Renal cortex interstitium (tissue), 11 donors: ENCODE measurements at regions not wholly inside any gene's neighbourhood (a gene's known extent, or its start where the extent isn't known, plus 50 kb on each side); places are given as distances from the start of the nearest gene placed in this dataset.
A peak's percentile ranks its signal among the peaks of the same experiment; 100 is the strongest.

Experiments
- DNase-seq, 11 donors: peaks; one replicate each; pipeline ENCODE4 v3.0.0-alpha.2; 2013; ENCODE audit warnings: low read depth in 9 of 11, low spot score in 4 of 11; ENCODE audit errors: extremely low read depth in 1 of 11

DNA sequence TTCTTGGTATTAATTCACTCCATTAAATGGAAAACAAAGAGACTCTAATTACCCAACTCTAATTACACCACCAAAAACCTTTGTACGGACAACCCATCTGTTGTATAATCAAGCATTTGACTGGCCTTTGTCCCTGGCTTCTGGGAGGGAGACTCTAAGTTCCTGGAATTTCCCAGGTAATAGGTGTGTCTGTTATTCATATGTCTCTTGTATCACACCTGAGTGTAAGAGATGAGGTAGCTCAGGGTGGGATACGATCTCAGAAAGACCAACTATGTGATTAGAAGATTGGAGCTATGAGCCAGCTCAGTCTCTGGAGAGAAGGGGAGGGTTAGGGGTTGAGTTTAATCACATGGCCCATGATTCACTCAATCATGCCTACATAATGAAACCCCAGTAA, 94.7 kb upstream of the PLXNC1 start:
- no peak for DNase-seq

DNA sequence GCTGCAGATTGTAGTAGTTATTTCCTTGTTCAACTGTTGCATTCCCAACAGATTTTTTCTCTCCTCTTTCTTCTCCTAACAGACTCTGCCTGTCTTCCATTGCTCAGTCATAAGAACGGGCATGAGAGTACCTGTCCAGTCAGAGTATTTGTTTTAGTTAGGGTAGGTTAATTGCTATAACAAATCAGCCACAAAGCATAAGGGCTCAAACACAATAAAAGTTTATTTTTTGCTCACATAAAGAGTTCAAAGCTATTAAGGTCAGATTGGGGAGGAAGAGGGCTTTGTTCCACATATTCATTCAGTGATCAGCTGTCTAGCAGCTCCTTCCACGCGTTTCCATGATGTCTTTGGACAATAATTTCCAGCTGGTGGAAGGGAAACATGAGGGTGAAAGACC, 92.8 kb upstream of the PLXNC1 start:
- DNase-seq, result no peak

- DNase-seq, result no peak
Measured at GRCh38 chr12:94056419-94057158, 91.8 kb upstream of the PLXNC1 start.

- DNase-seq, result no peak
Measured at GRCh38 chr12:94057262-94058151, 90.9 kb upstream of the PLXNC1 start.

DNA sequence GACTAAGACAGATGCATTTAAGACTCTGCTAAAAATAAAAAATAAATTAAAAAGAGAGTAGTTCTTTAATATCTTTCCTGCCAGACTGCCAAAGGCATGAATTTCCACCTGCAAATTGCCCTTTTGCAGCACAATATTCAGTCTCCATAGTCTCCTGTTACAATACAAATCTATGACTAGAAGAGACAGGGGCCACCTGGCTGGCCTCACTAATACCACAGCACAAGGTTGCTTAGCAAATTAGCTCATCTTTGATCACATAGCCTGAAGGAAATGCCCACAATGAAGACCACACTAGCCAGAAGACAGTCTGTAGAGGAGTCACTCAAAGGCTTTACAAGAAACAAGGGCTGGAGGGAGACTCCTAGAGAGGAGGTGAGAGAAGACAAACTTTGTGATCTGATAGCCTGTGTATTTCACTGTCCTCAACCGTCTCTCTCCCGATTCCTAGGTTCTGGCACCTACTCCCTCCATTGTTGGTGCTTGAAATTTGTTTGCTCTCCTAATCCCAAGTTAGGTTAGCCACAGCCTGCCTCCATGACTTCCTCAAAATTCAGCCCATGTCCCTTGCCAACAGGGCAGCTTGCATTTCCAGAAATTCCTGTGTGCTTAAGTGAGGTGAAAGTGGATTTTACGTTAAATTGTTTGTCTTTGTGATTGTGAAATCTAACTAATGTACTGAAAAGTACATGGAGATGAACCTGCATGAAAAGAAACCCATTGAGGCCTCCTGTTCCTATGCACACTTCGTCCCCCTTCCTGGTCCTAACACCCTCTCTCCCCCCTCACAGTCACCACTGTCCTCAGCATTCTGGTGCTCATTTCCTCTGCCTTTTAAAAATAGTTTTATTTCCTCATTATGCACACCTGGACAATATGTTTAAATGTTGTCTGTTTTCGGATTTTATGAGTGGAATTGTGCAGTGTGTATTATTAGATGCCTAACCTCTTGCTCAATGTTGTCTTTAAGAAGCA, 88.7 kb upstream of the PLXNC1 start:
- no peak for DNase-seq

DNA sequence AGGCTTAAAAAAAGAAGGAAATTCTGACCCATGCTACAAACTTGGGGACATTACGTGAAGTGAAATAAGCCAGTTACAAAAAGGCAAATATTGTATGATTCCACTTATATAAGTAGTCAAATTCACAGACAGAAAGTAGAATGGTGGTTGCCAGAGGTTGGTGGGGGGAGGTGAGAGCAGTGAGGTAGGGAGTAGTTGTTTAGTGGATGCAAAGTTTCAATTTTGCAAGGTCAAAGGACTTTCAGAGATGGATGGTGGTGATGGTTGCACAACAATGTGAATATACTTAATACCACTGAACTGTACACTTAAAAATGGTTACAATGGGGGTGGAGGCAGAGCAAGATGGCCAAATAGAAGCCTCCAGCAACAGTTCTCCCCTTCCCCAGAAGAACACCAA, 86.2 kb upstream of the PLXNC1 start:
- no peak for DNase-seq

DNA sequence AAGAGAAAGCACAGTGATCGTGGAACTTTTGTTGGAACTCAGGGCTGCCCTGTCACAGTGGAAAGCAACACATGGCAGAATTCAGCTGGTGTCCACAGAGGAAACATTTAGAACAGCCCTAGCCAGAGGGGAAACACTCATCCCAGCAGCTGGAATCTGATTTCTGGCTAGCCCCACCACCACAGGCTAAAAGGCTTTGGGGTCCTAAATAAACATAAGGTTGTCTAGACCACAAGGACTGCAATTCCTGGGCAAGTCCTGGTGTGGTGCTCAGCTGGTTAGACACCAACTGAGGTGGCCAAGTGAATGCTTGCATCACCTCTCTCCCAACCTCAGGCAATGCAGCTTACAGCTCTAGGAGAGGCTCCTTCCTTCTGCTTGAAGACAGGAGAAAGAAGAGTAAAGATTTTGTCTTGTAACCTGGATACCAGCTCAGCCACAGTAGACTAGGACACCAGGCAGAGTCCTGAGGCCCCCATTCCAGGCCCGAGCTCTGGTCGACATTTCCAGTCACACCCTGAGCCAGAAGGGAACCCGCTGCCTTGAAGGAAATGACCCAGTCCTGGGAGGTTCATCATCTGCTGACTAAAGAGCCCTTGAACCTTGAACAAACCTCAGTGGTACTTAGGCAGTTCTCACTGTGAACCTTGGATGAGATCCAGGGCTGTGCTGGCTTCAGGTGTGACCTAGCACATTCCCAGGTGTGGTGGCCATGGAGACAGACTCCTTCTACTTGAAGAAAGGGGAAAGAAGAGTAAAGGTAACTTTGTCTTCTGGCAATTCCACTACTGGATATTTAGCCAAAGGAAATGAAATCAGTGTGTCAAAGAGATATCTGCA, 85.4 kb upstream of the PLXNC1 start:
- no peak for DNase-seq

DNA sequence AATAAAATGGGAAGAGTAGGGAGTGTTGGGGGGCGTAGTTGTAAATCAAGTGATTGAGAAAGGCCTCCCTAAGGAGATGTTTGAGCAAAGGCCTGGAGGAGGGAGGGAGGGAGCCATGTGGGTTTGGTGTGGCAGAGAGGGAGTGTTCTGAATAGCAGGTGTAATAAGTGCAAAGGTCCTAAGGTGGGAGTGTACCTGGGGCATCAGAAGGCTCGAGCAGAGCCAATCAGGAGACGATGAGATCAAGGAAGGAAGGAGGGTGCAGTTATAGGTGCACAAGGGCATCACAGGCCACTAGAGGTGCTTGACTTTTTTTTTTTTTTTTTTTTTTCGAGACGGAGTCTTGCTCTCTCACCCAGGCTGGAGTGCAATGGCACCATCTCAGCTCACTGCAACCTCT, 77.9 kb upstream of the PLXNC1 start:
- DNase-seq, result no peak

- no peak for DNase-seq
Measured at GRCh38 chr12:94071258-94071657, 77.1 kb upstream of the PLXNC1 start.

DNA sequence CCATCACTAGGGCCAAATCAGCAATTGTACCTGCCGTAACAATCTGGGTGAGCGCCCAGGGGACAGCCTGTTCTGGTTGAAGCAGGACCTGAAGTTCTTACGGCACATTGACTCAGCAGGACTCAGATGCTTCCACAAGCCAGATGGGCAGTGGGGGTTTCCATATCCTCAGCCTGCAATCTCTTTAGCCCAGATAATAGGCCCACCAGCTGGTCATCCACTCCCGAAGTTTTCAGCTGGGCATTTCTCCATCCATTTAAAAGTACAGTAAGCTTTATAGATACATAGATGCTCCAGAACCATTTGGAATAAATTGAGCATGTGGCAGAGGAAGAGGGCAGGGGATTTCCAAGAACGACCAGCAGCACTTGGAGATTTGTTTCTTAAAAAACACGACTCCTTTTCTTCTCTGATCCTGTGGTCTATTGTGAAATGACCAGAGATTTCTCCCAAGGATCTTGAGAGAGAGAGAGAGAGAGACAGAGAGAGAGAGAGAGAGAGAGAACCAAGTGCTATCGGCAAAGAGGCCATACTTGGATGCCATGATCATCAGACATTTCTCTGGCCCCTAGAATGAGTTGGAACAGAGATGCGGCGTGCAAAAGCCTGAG, 74.8 kb upstream of the PLXNC1 start:
- no peak for DNase-seq

DNA sequence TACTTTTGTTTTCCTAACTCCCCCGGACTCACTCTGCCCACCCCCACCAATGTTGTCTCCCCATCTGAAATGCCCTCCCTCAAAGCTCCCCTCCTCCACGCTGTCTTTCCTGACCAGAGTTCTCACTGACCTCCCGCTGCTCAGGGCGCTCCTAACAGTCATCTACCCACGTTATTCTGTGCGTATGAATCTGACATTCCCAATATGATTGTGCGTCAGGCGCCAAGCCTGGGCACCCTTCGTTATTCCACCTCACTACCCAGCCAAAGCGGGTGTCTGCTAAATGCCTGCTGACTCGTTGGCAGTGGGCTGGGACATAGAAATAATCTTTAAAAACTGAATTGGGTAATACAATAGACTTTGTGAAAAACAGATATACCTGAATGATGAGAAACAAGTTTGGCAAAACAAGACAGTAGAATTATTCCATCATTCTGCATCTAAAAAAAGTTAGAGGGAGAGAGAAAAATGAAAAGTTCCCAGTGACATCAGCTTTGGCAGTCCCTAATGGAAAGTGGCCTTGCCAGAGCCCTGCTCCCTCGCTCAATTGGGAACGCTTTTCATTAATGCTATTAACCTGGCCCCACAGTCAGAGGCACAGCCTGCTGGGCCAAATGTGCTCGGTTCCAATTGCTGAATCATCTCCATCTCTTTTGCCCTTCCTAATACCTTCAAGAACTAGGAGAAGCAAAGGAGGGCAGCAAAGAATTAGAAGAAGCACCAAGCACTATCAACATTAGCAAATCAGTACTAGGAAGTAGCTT, 74.0 kb upstream of the PLXNC1 start:
- DNase-seq, result no peak

DNA sequence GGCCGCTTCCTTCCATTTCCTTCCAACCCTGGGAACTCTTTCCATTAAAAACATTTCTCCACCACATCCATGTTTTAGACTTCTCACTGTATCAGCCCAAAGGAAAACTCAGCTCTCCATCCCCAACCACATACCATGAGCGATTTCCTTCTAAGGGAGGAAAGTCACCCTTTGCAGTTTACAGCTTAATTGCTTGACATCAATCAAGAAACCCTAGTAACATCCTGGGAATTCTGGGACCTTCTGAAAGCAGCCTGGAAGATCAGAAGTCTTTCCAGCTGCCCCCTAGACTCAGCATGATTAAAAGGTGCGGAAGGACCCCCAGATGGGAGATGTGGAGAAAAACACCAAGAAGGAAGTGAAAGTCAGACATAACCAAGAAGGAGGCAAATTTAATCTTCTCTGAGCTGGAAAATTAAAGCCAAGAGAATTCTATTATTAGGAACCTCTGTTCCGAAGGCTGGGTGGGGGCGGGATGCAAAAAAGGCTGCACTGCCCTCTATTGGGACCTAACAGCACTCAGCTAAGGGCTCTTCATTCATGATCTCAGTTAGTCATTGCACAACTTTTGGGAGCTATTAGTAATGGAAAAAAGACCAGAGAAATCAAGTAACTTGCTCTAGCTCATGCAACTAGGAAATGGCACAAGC, 73.3 kb upstream of the PLXNC1 start:
- DNase-seq, result peak; percentile 20 to 57 (median 50)

DNA sequence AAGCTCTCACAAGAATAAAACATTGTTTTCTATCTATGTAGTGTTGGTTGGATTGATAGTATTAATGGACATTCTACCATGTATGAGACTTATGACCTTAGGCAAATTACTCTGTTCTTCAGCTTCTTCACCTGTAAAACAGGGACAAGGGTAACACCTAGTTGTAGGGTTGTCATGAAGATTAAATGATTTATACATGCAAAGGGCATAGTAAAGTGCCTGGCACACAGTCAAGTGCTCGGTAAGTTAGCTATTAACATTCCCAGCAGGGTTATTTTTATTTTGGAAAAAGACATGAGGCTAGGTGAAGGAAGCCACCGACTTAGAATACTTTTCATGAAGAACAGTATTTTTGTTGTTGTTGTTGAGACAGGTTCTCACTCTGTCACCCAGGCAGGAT, 71.2 kb upstream of the PLXNC1 start:
- DNase-seq, result no peak

- no peak for DNase-seq
Measured at GRCh38 chr12:94078138-94078723, 70.1 kb upstream of the PLXNC1 start.

DNA sequence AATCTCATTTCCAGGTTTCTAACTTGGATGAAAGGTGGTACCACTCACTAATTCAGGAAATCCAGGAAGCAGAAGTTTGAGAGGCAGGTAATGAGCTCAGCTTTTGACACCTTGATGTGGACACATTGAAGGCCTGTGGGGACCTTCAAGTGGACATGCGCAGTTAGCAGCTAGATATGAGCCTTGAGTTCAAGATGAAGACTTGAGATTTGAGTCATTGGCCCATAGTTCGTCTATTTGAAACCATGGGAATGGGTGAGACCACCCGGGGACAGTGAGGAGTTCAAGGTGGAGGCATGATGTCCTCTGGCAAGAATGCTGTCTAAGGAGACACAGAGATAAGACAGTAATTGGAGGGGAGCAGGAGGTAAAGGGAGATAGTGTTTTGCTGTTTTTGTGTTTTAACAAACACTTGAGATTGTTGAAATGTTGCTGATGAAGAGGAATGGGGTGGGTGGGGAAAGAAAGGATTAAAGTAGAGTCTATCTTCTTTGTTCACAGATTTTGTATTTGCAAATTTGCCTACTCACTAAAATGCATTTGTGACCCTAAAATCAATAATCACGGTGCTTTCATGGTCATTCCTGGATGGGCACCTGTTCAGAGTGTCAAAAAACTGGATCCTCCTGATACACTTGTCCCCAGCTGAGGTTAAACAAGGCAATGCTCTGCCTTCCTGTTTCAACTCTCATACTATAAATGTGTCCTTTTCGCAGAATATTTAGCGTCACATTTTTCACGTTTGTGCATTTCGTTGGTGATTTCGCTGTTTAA, 69.5 kb upstream of the PLXNC1 start:
- DNase-seq, result no peak
